K562 (cell line): ENCODE measurements at regions not wholly inside any gene's neighbourhood (a gene's known extent, or its start where the extent isn't known, plus 50 kb on each side); places are given as distances from the start of the nearest gene placed in this dataset.
A peak's percentile ranks its signal among the peaks of the same experiment; 100 is the strongest.

Source experiments
- ELF1 ChIP-seq: fragments of 200-800 bp; sonication (Bioruptor generic); IDR thresholded peaks from 2 replicates; pipeline ENCODE4 v1.6.1; 2016; ENCODE audit warnings: missing genetic modification characterization, missing compliant biosample characterization
- FOS ChIP-seq: IDR thresholded peaks from 3 replicates; pipeline ENCODE4 v1.6.1; 2011; ENCODE audit not compliant: insufficient read length; ENCODE audit errors: extremely low read depth
- SAP30 ChIP-seq: fragments of 200-600 bp; sonication (generic); IDR thresholded peaks from 2 replicates; pipeline ENCODE4 v1.6.1; 2012; ENCODE audit warnings: borderline replicate concordance, low read depth, mild to moderate bottlenecking, moderate library complexity, low read length, control low read depth, inconsistent platforms; ENCODE audit not compliant: insufficient read depth, poor library complexity, severe bottlenecking
- ZFX ChIP-seq: sonication (generic); formaldehyde crosslinking; IDR thresholded peaks from 2 replicates; pipeline ENCODE4 v1.8.0; 2022; ENCODE audit warnings: mild to moderate bottlenecking, missing genetic modification reagents, moderate library complexity
- ZSCAN29 ChIP-seq: fragments of 450-650 bp; IDR thresholded peaks from 2 replicates; pipeline ENCODE4 v1.6.1; 2017
- TF ChIP-seq, protein P1 (sequence below), 2 experiments: fragments of 200-800 bp in 1 of 2; sonication (Bioruptor generic) in 1 of 2; sonication (generic) in 1 of 2; formaldehyde crosslinking in 1 of 2; IDR thresholded peaks in 1 of 2; conservative IDR thresholded peaks in 1 of 2; 2 replicates each; pipeline versions ENCODE4 v1.5.0 to v1.6.1; 2016 to 2020; ENCODE audit warnings: missing compliant biosample characterization in 1 of 2, missing genetic modification characterization in 1 of 2, missing genetic modification reagents in 1 of 2
- TF ChIP-seq, protein P2 (sequence below): fragments of 450-650 bp; formaldehyde crosslinking; IDR thresholded peaks from 2 replicates; pipeline ENCODE4 v1.4.0; 2020; ENCODE audit warnings: mild to moderate bottlenecking, moderate library complexity
- TF ChIP-seq, protein P3 (sequence below): sonication (generic); formaldehyde crosslinking; IDR thresholded peaks from 2 replicates; pipeline ENCODE4 v1.9.0; 2022; ENCODE audit warnings: mild to moderate bottlenecking, missing genetic modification reagents
- TF ChIP-seq, protein P4 (sequence below): fragments of 450-650 bp; IDR thresholded peaks from 2 replicates; pipeline ENCODE4 v1.6.1; 2016; ENCODE audit warnings: borderline replicate concordance
- TF ChIP-seq, protein P5 (sequence below), 2 experiments: fragments of 450-650 bp; formaldehyde crosslinking in 1 of 2; IDR thresholded peaks; 2 replicates each; pipeline versions ENCODE4 v1.4.0 to v1.6.1; 2014 to 2020; ENCODE audit warnings: mild to moderate bottlenecking in 2 of 2, borderline replicate concordance in 1 of 2, low read depth in 1 of 2

DNA sequence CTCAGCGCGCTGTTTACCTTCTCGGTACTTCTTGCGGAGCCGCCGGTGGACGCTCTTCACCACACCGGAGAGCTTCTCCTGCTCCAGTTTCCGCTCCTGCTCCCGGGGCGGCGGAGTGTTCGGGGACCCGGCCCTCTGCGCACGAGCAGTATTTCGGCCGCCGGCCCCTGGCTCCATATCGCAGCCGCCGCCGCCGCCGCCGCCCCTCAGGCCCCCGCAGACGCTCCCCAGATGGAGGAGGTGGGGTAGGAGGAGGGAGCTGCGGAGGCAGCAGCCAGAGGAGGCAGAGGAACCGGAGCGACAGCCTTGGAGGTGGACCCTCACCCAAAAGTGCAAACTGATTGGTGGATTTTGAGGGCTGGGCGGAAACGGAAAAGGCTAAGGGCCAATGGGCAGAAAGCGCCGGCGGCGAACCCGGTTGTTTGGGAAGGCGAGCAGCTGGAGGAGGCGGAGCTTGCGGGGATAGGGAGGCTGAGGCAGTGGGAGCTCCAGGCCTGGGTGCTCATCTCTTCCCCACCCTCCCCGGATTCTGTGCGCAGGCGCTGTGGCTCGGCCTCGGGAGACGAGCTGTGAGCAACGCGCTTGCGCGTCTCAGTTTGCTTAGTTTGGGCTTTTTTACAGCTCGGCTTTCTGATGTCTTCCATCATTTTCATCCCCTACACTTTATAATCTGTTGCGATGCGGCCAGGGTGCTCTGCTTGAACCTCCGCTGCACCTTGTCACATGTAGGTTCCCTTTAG lies 146.9 kb downstream of the GPR85 start (continued):
- peak; percentile 9 for TF ChIP-seq SAP30
- TF ChIP-seq, protein P1, sequence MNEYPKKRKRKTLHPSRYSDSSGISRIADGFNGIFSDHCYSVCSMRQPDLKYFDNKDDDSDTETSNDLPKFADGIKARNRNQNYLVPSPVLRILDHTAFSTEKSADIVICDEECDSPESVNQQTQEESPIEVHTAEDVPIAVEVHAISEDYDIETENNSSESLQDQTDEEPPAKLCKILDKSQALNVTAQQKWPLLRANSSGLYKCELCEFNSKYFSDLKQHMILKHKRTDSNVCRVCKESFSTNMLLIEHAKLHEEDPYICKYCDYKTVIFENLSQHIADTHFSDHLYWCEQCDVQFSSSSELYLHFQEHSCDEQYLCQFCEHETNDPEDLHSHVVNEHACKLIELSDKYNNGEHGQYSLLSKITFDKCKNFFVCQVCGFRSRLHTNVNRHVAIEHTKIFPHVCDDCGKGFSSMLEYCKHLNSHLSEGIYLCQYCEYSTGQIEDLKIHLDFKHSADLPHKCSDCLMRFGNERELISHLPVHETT (CRISPR knock-in tag; conservative IDR thresholded peaks at IDR 0.05 in 1 of 2, IDR thresholded peaks at IDR 0.05 in 1 of 2), result peak in 1 of 2 experiments; percentile 80; a peak in 2 of 4 replicates
- TF ChIP-seq, protein P2, sequence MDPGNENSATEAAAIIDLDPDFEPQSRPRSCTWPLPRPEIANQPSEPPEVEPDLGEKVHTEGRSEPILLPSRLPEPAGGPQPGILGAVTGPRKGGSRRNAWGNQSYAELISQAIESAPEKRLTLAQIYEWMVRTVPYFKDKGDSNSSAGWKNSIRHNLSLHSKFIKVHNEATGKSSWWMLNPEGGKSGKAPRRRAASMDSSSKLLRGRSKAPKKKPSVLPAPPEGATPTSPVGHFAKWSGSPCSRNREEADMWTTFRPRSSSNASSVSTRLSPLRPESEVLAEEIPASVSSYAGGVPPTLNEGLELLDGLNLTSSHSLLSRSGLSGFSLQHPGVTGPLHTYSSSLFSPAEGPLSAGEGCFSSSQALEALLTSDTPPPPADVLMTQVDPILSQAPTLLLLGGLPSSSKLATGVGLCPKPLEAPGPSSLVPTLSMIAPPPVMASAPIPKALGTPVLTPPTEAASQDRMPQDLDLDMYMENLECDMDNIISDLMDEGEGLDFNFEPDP, result 0 out of 2 replicates have a peak, but pooled peaks have one; percentile 54
- TF ChIP-seq FOS, result peak; percentile 88
- TF ChIP-seq ZSCAN29, result peak; percentile 37; the same call in 1 of the 2 replicates
- TF ChIP-seq, protein P3, sequence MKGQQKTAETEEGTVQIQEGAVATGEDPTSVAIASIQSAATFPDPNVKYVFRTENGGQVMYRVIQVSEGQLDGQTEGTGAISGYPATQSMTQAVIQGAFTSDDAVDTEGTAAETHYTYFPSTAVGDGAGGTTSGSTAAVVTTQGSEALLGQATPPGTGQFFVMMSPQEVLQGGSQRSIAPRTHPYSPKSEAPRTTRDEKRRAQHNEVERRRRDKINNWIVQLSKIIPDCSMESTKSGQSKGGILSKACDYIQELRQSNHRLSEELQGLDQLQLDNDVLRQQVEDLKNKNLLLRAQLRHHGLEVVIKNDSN (CRISPR knock-in tag), result peak; percentile 85; the same call in 1 of the 2 replicates
- TF ChIP-seq ZFX (CRISPR knock-in tag), result peak; percentile 73
- TF ChIP-seq, protein P4, sequence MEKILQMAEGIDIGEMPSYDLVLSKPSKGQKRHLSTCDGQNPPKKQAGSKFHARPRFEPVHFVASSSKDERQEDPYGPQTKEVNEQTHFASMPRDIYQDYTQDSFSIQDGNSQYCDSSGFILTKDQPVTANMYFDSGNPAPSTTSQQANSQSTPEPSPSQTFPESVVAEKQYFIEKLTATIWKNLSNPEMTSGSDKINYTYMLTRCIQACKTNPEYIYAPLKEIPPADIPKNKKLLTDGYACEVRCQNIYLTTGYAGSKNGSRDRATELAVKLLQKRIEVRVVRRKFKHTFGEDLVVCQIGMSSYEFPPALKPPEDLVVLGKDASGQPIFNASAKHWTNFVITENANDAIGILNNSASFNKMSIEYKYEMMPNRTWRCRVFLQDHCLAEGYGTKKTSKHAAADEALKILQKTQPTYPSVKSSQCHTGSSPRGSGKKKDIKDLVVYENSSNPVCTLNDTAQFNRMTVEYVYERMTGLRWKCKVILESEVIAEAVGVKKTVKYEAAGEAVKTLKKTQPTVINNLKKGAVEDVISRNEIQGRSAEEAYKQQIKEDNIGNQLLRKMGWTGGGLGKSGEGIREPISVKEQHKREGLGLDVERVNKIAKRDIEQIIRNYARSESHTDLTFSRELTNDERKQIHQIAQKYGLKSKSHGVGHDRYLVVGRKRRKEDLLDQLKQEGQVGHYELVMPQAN, result peak; percentile 95
- TF ChIP-seq, protein P5, sequence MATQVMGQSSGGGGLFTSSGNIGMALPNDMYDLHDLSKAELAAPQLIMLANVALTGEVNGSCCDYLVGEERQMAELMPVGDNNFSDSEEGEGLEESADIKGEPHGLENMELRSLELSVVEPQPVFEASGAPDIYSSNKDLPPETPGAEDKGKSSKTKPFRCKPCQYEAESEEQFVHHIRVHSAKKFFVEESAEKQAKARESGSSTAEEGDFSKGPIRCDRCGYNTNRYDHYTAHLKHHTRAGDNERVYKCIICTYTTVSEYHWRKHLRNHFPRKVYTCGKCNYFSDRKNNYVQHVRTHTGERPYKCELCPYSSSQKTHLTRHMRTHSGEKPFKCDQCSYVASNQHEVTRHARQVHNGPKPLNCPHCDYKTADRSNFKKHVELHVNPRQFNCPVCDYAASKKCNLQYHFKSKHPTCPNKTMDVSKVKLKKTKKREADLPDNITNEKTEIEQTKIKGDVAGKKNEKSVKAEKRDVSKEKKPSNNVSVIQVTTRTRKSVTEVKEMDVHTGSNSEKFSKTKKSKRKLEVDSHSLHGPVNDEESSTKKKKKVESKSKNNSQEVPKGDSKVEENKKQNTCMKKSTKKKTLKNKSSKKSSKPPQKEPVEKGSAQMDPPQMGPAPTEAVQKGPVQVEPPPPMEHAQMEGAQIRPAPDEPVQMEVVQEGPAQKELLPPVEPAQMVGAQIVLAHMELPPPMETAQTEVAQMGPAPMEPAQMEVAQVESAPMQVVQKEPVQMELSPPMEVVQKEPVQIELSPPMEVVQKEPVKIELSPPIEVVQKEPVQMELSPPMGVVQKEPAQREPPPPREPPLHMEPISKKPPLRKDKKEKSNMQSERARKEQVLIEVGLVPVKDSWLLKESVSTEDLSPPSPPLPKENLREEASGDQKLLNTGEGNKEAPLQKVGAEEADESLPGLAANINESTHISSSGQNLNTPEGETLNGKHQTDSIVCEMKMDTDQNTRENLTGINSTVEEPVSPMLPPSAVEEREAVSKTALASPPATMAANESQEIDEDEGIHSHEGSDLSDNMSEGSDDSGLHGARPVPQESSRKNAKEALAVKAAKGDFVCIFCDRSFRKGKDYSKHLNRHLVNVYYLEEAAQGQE (IDR thresholded peaks at IDR 0.05; ENCODE audit: borderline replicate concordance), result no peak
- TF ChIP-seq, protein P5 (CRISPR knock-in tag; IDR thresholded peaks at IDR 0.05; ENCODE audit: low read depth), result peak; percentile 24; the same call in 1 of the 2 replicates
- 0 out of 2 replicates have a peak, but pooled peaks have one; percentile 53 for TF ChIP-seq ELF1
